ENCODE measurements at regions not wholly inside any gene's neighbourhood (a gene's known extent, or its start where the extent isn't known, plus 50 kb on each side); places are given as distances from the start of the nearest gene placed in this dataset.

GRCh38 chr11:113618360-113618759 lies 87.7 kb downstream of the TMPRSS5 start:
- TF ChIP-seq POLR2A (IDR thresholded peaks at IDR 0.05) = no peak
- TF ChIP-seq, protein P1, sequence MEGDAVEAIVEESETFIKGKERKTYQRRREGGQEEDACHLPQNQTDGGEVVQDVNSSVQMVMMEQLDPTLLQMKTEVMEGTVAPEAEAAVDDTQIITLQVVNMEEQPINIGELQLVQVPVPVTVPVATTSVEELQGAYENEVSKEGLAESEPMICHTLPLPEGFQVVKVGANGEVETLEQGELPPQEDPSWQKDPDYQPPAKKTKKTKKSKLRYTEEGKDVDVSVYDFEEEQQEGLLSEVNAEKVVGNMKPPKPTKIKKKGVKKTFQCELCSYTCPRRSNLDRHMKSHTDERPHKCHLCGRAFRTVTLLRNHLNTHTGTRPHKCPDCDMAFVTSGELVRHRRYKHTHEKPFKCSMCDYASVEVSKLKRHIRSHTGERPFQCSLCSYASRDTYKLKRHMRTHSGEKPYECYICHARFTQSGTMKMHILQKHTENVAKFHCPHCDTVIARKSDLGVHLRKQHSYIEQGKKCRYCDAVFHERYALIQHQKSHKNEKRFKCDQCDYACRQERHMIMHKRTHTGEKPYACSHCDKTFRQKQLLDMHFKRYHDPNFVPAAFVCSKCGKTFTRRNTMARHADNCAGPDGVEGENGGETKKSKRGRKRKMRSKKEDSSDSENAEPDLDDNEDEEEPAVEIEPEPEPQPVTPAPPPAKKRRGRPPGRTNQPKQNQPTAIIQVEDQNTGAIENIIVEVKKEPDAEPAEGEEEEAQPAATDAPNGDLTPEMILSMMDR (IDR thresholded peaks at IDR 0.05) = no peak
- peak in 1 of 2 donors; percentile 26 for TF ChIP-seq EP300 (IDR thresholded peaks at IDR 0.05)

Measured in tibial nerve (tissue), 4 donors.